GM18511 (cell line): ENCODE measurements at regions not wholly inside any gene's neighbourhood (a gene's known extent, or its start where the extent isn't known, plus 50 kb on each side); places are given as distances from the start of the nearest gene placed in this dataset.
"Not testable (repeated sequence)": the region's sequence is repeated elsewhere in the genome, so short reads cannot be mapped to it uniquely, and the experiment has no call there.

ENCODE experiments used
- ATAC-seq: cut with Tn5 transposase; IDR thresholded peaks from one replicate; pipeline ENCODE4 v1.9.1; 2021; ENCODE audit warnings: mild to moderate bottlenecking, moderate library complexity; ENCODE audit not compliant: unreplicated experiment

- ATAC-seq: no peak
Observed at GRCh38 chr13:62142048-62142447, 726.4 kb upstream of the PCDH20 start.

GRCh38 chr13:62139597-62139996 is 723.9 kb upstream of the PCDH20 start:
- no peak for ATAC-seq

- ATAC-seq: no peak
Observed at GRCh38 chr13:62137629-62138405, 722.2 kb upstream of the PCDH20 start.

GRCh38 chr13:62131604-62132003 is 716.0 kb upstream of the PCDH20 start:
- ATAC-seq: no peak

GRCh38 chr13:62130062-62130970 is 714.7 kb upstream of the PCDH20 start:
- ATAC-seq: no peak

GRCh38 chr13:62129000-62129551 is 713.4 kb upstream of the PCDH20 start:
- no peak for ATAC-seq

GRCh38 chr13:62126400-62126799 is 710.8 kb upstream of the PCDH20 start:
- ATAC-seq: no peak

- no peak for ATAC-seq
Observed at GRCh38 chr13:62125451-62125850, 709.8 kb upstream of the PCDH20 start.

GRCh38 chr13:62123409-62123808 is 707.8 kb upstream of the PCDH20 start:
- ATAC-seq: no peak

GRCh38 chr13:62122434-62122833 is 706.8 kb upstream of the PCDH20 start:
- ATAC-seq: no peak

- ATAC-seq: peak; percentile 62
Observed at GRCh38 chr13:62119739-62120700, 704.4 kb upstream of the PCDH20 start.

- no peak for ATAC-seq
Observed at GRCh38 chr13:62115831-62116230, 700.2 kb upstream of the PCDH20 start.

- no peak for ATAC-seq
Observed at GRCh38 chr13:62113179-62113578, 697.5 kb upstream of the PCDH20 start.

GRCh38 chr13:62110079-62110478 is 694.4 kb upstream of the PCDH20 start:
- no peak for ATAC-seq

- not testable (repeated sequence) for ATAC-seq
Observed at GRCh38 chr13:62104136-62104535, 688.5 kb upstream of the PCDH20 start.

- no peak for ATAC-seq
Observed at GRCh38 chr13:62096652-62097051, 681.0 kb upstream of the PCDH20 start.

- no peak for ATAC-seq
Observed at GRCh38 chr13:62094932-62095331, 679.3 kb upstream of the PCDH20 start.

GRCh38 chr13:62093984-62094780 is 678.5 kb upstream of the PCDH20 start:
- no peak for ATAC-seq

- no peak for ATAC-seq
Observed at GRCh38 chr13:62092949-62093348, 677.3 kb upstream of the PCDH20 start.

GRCh38 chr13:62092536-62092935 is 676.9 kb upstream of the PCDH20 start:
- ATAC-seq: no peak
